NCI-H1105 treated with DMSO at 0.1 percent for 48 hours (cell line): ENCODE measurements at regions not wholly inside any gene's neighbourhood (a gene's known extent, or its start where the extent isn't known, plus 50 kb on each side); places are given as distances from the start of the nearest gene placed in this dataset.
A peak's percentile ranks its signal among the peaks of the same experiment; 100 is the strongest.
"Not testable (repeated sequence)": the region's sequence is repeated elsewhere in the genome, so short reads cannot be mapped to it uniquely, and the experiment has no call there.

Experiments used
- DNase-seq: peaks from one replicate; lab custom pipeline; 2025; lab: John Stamatoyannopoulos, UW

DNA sequence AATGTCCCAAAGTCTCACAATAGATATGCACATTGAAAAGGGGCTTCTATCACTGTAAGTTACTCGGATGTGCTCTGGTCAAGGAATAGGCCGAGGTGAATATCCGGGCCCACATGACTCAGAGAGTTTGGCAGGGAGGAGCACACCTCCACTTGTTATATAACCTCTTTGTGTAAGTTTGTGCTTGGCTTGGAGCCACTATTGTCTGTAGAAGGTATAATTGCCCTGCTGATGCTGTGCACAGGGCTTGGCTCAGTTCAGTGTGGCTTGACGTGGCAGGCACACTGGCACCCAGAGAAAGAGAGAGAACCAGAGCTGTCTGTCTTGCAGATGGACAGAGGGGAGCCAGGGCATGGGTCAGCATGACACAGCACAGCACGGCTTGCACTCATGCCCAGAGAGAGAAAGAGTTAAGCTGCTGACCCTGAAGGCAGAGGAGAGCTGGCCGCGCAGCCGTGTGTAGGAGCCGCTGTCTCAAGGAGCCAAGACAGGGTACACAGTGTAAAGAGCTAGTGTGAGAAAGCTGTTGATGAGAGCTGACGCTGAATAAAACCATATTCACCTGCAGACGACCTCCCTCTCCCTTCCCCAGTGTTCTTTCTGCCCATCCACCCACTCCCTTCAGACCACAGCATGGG is 482.5 kb downstream of the C6orf118 start:
- peak; percentile 90 for DNase-seq

DNA sequence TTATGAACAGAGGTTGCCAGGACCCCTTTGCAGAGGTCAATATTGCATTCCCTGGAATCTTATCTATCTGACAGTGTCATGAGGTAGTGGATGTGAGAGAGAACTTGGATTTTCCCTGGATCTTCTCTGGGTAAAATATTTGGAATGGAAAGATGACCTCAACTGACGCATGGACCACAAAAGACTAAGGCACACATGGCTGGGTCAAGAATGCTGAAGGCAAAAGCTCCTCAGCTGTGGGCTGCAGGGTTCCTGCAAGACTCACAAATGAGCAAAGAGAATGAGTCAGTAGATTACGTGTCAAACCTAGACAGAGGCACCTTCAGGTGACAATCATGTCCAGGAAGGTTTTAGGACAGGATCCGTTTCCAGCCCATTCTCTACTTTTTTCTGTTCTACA is 484.0 kb downstream of the C6orf118 start:
- no peak for DNase-seq

DNA sequence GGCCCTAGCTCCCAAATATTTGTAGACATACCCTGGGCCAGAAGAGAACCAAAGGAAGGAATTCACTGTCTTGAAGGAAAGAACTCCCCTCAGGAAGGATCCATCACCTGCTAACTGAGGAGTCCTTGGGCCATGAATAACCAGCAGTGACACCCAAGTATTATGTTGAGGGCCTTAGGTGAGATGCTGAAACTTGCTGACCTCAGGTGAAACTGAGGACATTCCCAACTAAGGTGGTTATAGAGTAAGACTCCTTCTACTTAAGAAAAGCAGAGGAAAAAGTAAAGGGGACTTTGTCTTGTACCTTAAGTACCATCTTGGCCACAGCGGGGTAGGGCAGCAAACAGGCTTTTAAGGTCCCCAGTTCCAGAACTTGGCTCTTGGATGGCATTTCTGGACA is 491.7 kb downstream of the C6orf118 start:
- DNase-seq: no peak

GRCh38 chr6:164812706-164813105 is 496.7 kb downstream of the C6orf118 start:
- no peak for DNase-seq

GRCh38 chr6:164807125-164807524 is 502.3 kb downstream of the C6orf118 start:
- no peak for DNase-seq

- no peak for DNase-seq
Measured at GRCh38 chr6:164795056-164795815, 514.2 kb downstream of the C6orf118 start.

DNA sequence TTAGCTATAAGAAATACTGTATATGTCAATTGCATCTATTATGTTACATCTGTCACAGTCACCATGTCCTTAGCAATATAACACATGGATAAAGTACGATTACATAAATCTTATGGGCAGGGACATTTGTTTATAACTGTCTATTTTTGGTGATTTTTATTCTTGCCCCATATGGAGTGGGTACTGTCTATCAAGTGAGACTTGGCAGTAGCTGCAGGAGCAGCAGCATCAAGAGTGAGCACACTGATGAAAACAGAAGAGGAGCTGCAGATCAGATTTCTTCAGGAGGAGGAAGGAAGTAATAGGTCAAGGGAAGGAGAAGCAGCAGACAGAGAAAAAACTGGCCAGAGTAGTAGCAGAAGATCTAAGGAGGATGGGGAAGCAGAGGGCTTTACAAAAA is 516.7 kb downstream of the C6orf118 start:
- no peak for DNase-seq

DNA sequence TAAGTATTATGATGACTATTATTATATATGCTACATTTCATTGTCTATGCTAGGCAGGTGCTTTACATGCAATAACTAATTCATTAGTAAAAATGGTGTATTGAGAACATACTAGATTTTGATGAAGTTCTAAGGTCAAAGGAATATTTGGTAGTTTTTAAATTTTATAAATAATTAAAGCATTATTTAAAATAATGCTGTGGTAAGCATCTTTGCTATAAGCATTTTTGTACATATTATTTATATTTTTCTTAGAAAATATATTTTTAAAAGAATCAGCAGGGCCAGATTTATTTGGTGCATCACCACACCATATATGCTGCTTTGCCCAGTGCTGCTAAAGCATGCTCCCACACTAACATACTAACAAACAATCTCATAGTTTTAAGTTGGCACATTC is 517.9 kb downstream of the C6orf118 start:
- DNase-seq: no peak

DNA sequence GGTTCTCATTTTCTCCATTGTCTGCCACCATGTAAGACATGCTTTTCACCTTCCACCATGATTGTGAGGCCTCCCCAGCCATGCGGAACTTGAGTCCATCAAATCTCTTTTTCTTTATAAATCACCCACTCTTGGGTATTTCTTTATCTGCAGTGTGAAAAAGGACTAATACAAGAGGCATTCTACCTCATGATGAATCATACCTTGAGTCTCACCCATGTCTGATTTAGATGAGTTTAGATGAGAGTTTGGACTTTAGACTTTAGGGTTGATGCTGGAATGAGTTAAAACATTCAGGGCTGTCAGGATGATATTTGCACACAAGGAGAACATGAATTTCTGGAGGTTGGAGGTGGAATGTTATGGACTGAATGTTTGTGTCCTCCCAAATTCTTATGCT is 545.6 kb downstream of the C6orf118 start:
- no peak for DNase-seq

- no peak for DNase-seq
Measured at GRCh38 chr6:164757451-164757850, 552.0 kb downstream of the C6orf118 start.

DNA sequence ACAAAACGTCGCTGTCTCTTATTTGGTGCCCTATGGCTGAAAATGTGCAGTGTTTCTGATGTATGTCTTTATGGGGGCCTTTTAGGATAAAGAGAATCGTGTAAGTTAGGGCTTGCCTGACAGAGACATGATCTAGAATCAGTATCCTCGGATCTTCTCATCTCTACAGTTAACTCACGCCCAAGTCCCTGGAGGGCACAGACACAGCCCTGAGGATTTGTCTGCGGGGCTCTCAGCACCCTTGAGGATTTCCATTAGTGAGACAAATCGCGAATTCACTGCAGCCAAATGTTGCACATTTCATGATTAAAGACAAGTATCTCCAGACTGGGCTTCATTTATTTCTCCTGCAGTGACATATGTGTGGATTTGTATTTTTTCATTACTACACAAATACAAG is 552.7 kb downstream of the C6orf118 start:
- DNase-seq: no peak

- DNase-seq: no peak
Measured at GRCh38 chr6:164756142-164756541, 553.3 kb downstream of the C6orf118 start.

DNA sequence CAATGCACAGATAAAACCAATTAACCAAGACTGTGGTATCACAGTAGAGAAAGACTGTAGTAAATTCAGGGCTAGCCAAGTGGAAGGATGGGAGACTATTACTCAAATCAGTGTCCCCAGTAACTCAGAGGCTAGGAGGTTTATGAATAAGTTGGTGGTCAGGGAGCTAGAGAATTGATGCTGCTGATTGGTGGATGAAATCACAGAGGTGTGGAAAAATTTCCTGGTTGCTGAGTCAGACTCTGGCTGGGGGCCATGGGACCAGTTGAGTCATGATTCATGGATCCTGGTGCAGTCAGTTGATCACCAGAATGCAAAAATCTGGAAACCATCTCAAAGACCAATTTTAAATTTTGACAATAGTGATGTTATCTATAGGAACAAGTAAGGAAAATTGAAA is 555.9 kb downstream of the C6orf118 start:
- no peak for DNase-seq

DNA sequence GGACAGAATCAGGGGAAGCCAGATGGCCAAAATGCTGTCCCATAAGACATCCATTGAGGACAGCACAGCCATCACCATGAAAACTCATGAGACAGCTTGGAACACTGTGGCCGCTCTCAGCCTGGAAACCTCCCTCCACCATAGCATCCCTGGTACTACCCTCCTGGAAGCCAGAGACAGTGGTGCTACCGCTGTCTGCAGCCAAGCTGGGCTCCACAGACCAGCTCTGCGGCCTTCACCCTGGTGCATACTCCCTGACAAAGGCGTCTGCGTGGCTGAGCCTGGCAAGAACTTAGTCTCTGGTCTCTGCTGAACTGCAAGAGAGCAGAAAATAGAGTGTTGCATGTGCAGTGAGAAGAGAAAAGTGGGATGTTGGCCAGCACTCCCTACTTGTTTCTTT is 558.0 kb downstream of the C6orf118 start:
- no peak for DNase-seq

GRCh38 chr6:164750128-164750527 is 559.3 kb downstream of the C6orf118 start:
- no peak for DNase-seq

DNA sequence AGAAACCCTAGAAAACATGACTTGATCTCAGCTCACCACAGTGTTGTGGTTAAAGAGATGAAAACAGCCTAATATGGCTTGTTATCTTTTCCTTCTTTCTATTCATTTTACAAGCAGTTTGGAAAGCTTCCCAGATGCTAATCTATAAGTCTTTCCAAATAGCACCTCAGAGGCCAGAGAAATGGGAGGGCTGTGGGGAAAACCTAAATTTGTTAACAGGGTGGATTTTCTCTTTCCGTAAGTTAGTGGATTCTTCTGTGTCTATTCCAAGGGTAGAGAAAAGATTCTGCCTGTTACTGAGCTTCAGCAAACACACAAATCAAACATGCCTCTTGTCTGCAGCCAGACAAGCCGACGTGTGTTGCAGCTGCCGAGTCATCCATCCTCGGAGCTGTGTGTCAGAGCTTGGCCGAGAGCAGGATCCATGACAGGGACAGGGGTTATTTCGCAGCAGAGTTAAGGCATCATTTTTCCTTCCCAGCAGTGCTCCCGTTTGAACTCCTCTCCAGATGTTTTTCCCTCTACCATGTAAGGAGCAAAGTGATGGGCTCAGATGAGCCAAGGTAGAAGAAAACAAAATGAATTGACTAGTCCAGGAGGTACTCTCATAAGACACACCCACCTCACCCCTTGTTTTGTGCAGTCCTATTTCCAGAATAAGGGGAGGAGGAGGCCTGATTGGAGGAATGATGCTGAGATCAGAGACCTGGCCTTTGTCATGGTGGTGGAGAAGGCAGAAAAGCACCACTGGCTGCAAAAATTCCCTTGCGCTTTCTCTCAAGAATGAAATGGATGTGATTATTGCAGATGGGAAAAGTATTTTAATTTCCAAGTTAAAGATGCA is 560.0 kb downstream of the C6orf118 start:
- DNase-seq: peak; percentile 82

- no peak for DNase-seq
Measured at GRCh38 chr6:164744301-164744700, 565.1 kb downstream of the C6orf118 start.

DNA sequence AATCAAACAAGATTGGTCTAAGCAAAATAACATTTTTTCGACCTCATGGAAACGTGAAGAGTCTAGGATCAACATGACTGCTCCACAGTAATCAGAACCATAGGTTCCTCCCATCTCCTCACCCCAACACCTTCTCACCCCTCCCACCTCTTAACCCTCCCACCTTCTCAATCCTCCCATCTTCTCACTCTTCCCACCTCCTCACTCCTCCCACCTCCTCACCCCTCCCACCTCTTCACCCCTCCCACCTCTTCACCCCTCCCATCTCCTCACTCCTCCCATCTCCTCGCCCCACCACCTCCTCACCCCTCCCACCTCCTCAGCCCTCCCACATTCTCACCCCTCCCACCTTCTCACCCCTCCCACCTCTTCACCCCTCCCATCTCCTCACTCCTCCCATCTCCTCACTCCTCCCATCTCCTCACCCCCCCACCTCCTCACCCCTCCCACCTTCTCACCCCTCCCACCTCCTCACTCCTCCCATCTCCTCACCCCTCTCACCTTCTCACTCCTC is 567.4 kb downstream of the C6orf118 start:
- no peak for DNase-seq

GRCh38 chr6:164736090-164736489 is 573.3 kb downstream of the C6orf118 start:
- DNase-seq: not testable (repeated sequence)

GRCh38 chr6:164731539-164731938 is 577.9 kb downstream of the C6orf118 start:
- peak; percentile 34 for DNase-seq

DNA sequence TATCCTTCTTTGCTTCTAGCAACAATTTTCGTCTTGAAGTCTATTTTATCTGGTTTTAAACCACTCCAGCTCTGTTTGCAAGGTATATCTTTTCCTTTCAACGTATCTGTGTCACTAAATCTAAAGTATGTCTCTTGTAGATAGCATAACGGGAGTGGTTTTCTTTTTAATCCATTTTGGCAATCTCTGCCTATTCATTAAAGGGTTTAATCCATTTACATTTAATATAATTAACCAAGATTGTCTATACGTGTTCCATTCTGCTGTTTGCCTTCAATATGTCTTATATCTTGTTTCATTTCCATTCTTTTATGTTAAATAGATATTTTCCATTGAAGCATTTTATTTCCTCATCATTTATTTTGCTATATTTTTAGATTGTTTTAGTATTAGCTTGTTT is 587.9 kb downstream of the C6orf118 start:
- no peak for DNase-seq

DNA sequence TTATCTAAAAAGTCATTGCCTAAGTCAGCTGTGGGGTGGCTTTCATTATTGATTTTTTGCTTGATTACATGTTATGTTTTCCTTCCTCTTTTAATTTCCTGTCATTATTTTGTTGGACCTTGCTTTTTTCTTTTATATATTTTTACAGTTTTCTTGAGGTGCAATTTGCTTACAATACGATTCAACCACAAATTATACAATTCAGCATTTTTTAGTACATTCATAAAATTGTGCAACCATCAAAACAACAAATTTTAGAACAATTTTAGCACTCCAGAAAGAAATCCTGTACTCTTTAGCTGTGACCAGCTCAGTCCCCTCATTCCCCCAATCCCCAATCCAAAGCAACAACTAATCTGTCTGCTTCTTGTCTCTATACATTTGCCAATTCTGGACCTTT is 608.9 kb downstream of the C6orf118 start:
- DNase-seq: no peak

DNA sequence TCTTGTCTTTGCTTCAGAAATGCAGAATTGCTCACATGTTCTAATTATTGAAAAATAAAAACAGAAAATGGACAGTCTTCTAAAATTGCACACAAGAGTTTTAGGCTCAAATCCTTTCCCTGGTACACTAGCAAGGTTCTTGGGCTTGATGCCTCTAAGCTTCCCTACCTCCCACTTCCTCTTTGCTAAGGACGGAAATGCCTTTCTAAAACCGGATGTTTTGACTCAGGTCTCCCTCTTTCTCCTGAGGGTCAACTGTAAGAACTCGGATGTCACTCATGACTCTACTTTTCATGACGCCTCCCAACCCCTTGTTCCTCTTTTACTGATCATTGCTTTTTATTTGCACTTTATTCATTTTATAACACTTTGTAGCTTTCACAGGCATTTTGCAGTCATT is 613.5 kb downstream of the C6orf118 start:
- DNase-seq: no peak
